WERI-Rb-1 (cell line): ENCODE measurements at regions not wholly inside any gene's neighbourhood (a gene's known extent, or its start where the extent isn't known, plus 50 kb on each side); places are given as distances from the start of the nearest gene placed in this dataset.
"Not testable (repeated sequence)": the region's sequence is repeated elsewhere in the genome, so short reads cannot be mapped to it uniquely, and the experiment has no call there.

Experiments
- DNase-seq: peaks from one replicate; pipeline ENCODE4 v3.0.0-alpha.2; 2020
- H3K27ac ChIP-seq: fragments of 250-450 bp; sonication (Bioruptor Pico); 2 replicates; pipeline ENCODE4 v1.5.1; 2020; ENCODE audit warnings: mild to moderate bottlenecking, moderate library complexity
- H3K27me3 ChIP-seq: fragments of 250-450 bp; sonication (Bioruptor Pico); 2 replicates; pipeline ENCODE4 v1.5.1; 2021; ENCODE audit warnings: mild to moderate bottlenecking, low read depth, moderate library complexity; ENCODE audit not compliant: insufficient read depth, severe bottlenecking
- H3K36me3 ChIP-seq: fragments of 250-450 bp; sonication (Bioruptor Pico); 2 replicates; pipeline ENCODE4 v1.5.1; 2020; ENCODE audit warnings: mild to moderate bottlenecking, moderate library complexity
- H3K4me3 ChIP-seq: 2 replicates; pipeline ENCODE4 v1.5.1; 2011; ENCODE audit warnings: low read depth, mild to moderate bottlenecking, control low read depth, low read length
- H3K9me3 ChIP-seq: fragments of 250-450 bp; sonication (Bioruptor Pico); 2 replicates; pipeline ENCODE4 v1.5.1; 2021; ENCODE audit warnings: mild to moderate bottlenecking, moderate library complexity; ENCODE audit not compliant: severe bottlenecking
- CTCF ChIP-seq: IDR thresholded peaks from 2 replicates; pipeline ENCODE4 v1.5.1; 2011; ENCODE audit warnings: low read depth, mild to moderate bottlenecking, control low read depth, inconsistent platforms, low read length

- Histone ChIP-seq H3K36me3 (no peaks in the 10 kb centered on the region), H3K4me3 (no peak overlapping the region), H3K27me3 (no peaks in the 10 kb centered on the region), H3K9me3 (no peaks in the 10 kb centered on the region), H3K27ac (no peak overlapping the region)
- no peak for DNase-seq
- TF ChIP-seq CTCF = no peak
Observed at GRCh38 chr2:7686016-7686385, 768.8 kb downstream of the RNF144A start.

- no peaks in the 10 kb centered on the region for H3K27me3 ChIP-seq
- TF ChIP-seq CTCF = no peak
- H3K4me3 ChIP-seq = no peak overlapping the region
- no peak overlapping the region for H3K27ac ChIP-seq
- no peaks in the 10 kb centered on the region for H3K36me3 ChIP-seq
- no peak for DNase-seq
- no peaks in the 10 kb centered on the region for H3K9me3 ChIP-seq
Observed at GRCh38 chr2:7691961-7692656, 774.9 kb downstream of the RNF144A start.

- Histone ChIP-seq H3K36me3 (no peaks in the 10 kb centered on the region), H3K4me3 (no peak overlapping the region), H3K9me3 (no peaks in the 10 kb centered on the region), H3K27me3 (no peaks in the 10 kb centered on the region), H3K27ac (no peak overlapping the region)
- TF ChIP-seq CTCF = no peak
- no peak for DNase-seq
Observed at GRCh38 chr2:7692657-7693161, 775.5 kb downstream of the RNF144A start.

- Histone ChIP-seq H3K9me3 (no peaks in the 10 kb centered on the region), H3K27ac (no peak overlapping the region)
- TF ChIP-seq CTCF = no peak
Observed at GRCh38 chr2:7693246-7694075, 776.2 kb downstream of the RNF144A start.

DNA sequence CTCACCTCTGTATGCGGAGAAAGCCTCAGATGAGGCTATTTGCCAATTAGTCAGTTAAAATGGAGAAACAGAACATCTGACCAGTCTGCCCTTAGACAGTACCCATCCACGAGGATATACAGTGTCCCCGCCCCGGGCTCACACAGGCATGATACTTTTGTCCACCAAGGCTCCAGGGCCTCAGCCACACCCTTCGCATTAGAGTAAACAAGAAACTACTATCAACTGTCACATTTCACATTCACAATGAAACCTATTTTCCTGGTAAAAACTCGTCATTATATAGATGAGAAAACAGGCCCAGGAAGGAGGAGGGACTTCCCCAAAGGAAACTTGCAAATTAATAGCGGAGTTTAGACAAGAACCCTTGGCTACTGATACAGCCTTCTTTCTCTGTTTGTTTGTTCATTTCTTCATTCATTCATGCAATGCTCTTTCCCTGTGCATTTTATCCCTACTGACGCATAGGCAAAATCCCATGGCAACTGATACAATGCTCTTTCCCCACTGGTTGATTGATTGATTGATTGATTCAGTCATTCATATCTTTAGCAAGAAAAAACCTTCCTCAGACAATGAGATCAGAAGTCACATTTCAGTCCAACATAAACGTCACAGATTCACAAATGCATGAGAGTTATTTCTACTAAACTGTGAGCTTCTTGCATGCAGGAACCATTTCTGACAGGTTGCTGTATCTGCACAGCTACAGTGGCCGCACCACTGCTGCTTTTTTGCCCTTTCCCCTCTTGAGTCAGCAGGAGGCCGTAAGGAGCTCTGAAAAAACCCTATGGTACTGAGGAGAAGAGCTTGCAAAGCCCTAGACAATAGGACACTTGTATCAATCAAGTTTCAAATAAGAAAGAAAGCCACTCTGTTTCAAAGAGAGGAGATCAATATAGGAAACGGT is 777.1 kb downstream of the RNF144A start:
- Histone ChIP-seq H3K27ac (no peak overlapping the region), H3K4me3 (no peak overlapping the region), H3K27me3 (no peaks in the 10 kb centered on the region), H3K9me3 (no peaks in the 10 kb centered on the region), H3K36me3 (no peaks in the 10 kb centered on the region)
- no peak for DNase-seq
- TF ChIP-seq CTCF = no peak

More at GRCh38 chr2:7693246-7694075, 776.2 kb downstream of the RNF144A start:
- no peak for DNase-seq
- Histone ChIP-seq H3K4me3 (no peak overlapping the region), H3K27me3 (no peaks in the 10 kb centered on the region), H3K36me3 (no peaks in the 10 kb centered on the region)

DNA sequence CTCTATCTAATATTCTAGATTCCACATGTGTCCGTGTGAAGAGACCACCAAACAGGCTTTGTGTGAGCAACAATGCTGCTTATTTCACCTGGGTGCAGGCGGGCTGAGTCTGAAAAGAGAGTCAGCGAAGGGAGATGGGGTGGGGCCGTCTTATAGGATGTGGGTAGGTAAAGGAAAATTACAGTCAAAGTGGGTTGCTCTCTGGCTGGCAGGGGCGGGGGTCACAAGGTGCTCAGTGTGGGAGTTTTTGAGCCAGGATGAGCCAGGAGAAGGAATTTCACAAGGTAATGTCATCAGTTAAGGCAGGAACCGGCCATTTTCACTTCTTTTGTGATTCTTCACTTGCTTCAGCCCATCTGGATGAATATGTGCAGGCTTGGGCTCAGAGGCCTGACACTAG is 779.3 kb downstream of the RNF144A start:
- not testable (repeated sequence) for H3K27me3 ChIP-seq, DNase-seq, H3K4me3 ChIP-seq, H3K27ac ChIP-seq, H3K36me3 ChIP-seq, H3K9me3 ChIP-seq
